Spleen (tissue), 7 donors: ENCODE measurements at regions not wholly inside any gene's neighbourhood (a gene's known extent, or its start where the extent isn't known, plus 50 kb on each side); places are given as distances from the start of the nearest gene placed in this dataset.

ENCODE experiments used
- POLR2A ChIP-seq, 3 donors: fragments of 450-650 bp; IDR thresholded peaks; one replicate each; pipeline ENCODE4 v1.5.1; 2017; ENCODE audit warnings: antibody characterized with exemption in 3 of 3, mild to moderate bottlenecking in 1 of 3
- POLR2AphosphoS5 ChIP-seq, 3 donors: sonication (generic); formaldehyde crosslinking; IDR thresholded peaks; one replicate each; pipeline ENCODE4 v1.5.1; 2017; ENCODE audit warnings: antibody characterized with exemption in 3 of 3
- TF ChIP-seq, protein P1 (sequence below), 11 experiments: fragments of 200-600 bp in 7 of 11; fragments of 450-650 bp in 4 of 11; sonication (generic) in 4 of 11; IDR thresholded peaks in 8 of 11; conservative IDR thresholded peaks in 3 of 11; 1 replicate in 7 of 11; 2 replicates in 4 of 11; pipeline versions ENCODE4 v1.4.0 to v1.8.0; 2016 to 2021; ENCODE audit warnings: antibody characterized with exemption in 11 of 11, inconsistent platforms in 4 of 11, mild to moderate bottlenecking in 1 of 11
- donor health status: DM: no; HTN: no; CAD: no; lungs with moderate emphysema.
- donor health status: DM: no; HTN: no; CAD: no.
- donor health status: DM: no; HTN: no; CAD: no.

DNA sequence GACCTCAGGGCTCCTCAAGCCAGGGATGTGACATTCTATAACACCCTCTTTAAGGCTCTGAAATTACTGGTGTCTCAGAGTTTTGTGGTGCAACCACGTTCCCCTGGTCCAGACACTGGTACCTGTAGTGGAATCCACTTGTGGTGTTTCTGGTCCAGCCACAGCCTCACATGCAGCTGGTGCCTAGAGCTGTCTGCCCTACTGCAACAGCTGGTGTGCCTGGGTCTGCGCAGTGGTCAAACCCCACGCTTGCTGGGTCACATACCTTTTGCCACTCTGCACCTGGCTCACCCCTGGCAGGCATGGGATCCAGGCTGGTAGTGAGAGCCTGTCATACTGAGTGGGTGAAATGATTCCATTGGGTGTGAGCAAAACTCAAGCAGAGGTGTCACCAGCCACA, 1230.2 kb upstream of the EYS start:
- TF ChIP-seq, protein P1, sequence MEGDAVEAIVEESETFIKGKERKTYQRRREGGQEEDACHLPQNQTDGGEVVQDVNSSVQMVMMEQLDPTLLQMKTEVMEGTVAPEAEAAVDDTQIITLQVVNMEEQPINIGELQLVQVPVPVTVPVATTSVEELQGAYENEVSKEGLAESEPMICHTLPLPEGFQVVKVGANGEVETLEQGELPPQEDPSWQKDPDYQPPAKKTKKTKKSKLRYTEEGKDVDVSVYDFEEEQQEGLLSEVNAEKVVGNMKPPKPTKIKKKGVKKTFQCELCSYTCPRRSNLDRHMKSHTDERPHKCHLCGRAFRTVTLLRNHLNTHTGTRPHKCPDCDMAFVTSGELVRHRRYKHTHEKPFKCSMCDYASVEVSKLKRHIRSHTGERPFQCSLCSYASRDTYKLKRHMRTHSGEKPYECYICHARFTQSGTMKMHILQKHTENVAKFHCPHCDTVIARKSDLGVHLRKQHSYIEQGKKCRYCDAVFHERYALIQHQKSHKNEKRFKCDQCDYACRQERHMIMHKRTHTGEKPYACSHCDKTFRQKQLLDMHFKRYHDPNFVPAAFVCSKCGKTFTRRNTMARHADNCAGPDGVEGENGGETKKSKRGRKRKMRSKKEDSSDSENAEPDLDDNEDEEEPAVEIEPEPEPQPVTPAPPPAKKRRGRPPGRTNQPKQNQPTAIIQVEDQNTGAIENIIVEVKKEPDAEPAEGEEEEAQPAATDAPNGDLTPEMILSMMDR (IDR thresholded peaks at IDR 0.05 in 8 of 11, conservative IDR thresholded peaks at IDR 0.05 in 3 of 11): no peak
- TF ChIP-seq POLR2AphosphoS5 (IDR thresholded peaks at IDR 0.05) (no peak), POLR2A (IDR thresholded peaks at IDR 0.05) (no peak)
